ENCODE measurements at regions not wholly inside any gene's neighbourhood (a gene's known extent, or its start where the extent isn't known, plus 50 kb on each side); places are given as distances from the start of the nearest gene placed in this dataset.
A peak's percentile ranks its signal among the peaks of the same experiment; 100 is the strongest.

DNA sequence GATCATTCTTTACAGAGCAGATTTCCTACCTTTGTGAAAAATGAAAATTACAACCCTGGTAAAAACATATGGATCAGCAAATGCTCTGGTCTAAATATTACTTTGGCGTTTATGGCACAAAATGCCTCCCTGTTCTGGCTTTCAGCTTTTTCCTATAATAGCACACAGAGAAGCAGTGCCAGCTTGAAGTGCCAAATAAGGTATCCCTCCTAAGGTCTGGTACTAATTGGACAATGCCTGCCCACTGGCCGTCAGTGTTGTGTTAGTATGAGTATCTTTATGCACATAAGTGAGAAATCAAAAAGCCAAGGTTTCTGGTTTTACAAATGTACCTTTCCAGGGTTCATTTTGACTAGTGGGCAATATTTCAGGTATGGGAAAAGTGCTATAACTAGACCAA is 1293.7 kb upstream of the FAM98A start:
- H3K27ac ChIP-seq (ENCODE audit: low read depth in 2 of 2, low read length in 2 of 2): no peak overlapping the region
- H3K27me3 ChIP-seq (ENCODE audit: control insufficient read depth, insufficient read depth, low read length): no peaks in the 10 kb centered on the region
- H3K4me1 ChIP-seq (ENCODE audit: control insufficient read depth in 2 of 3, insufficient read depth in 2 of 3, low read depth in 1 of 3, low read length in 3 of 3): peaks cover 0 to 3% (median 0%) of the 10 kb centered on the region in 3 donors
- TF ChIP-seq CTCF (IDR thresholded peaks at IDR 0.05; ENCODE audit: borderline replicate concordance, extremely low read depth, insufficient read depth): no peak
- no peaks in the 10 kb centered on the region for H3K9me3 ChIP-seq (ENCODE audit: control insufficient read depth in 2 of 3, insufficient read depth in 1 of 3, low read length in 3 of 3)
- FAIRE-seq (no peak), DNase-seq (no peak)
- no peak overlapping the region for H3K4me3 ChIP-seq (ENCODE audit: low read length in 3 of 3)
- intact Hi-C loops (cut with DNase I): no loop called here
- no peak overlapping the region for H3K9ac ChIP-seq (ENCODE audit: low read length in 3 of 3)
- no peaks in the 10 kb centered on the region for H3K36me3 ChIP-seq (ENCODE audit: control insufficient read depth in 2 of 3, insufficient read depth in 3 of 3, low read length in 3 of 3)

DNA sequence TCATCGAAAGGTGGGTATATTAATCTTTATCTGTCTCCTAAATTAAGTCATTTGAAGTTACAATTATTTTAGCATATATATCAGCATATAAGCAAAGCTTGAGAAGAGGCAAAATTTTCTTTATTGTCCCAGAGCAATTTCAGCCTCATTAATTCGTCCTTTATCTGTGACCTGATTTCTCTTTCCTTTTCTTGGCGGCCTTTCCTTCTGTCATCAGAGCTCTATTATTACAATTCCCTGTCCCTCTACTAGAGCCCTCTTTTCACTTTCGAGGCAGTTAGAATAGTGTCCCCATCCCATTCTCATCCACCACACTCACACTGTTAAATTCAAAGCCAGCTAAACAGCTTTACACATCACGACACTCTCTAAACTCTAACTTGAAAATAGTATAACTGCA is 1293.2 kb upstream of the FAM98A start:
- FAIRE-seq (no peak), DNase-seq (no peak)
- TF ChIP-seq CTCF (IDR thresholded peaks at IDR 0.05; ENCODE audit: borderline replicate concordance, extremely low read depth, insufficient read depth): no peak
- Histone ChIP-seq H3K36me3 (ENCODE audit: control insufficient read depth in 2 of 3, insufficient read depth in 3 of 3, low read length in 3 of 3) (no peaks in the 10 kb centered on the region), H3K9ac (ENCODE audit: low read length in 3 of 3) (no peak overlapping the region), H3K9me3 (ENCODE audit: control insufficient read depth in 2 of 3, insufficient read depth in 1 of 3, low read length in 3 of 3) (no peaks in the 10 kb centered on the region), H3K4me3 (ENCODE audit: low read length in 3 of 3) (no peak overlapping the region), H3K4me1 (ENCODE audit: control insufficient read depth in 2 of 3, insufficient read depth in 2 of 3, low read depth in 1 of 3, low read length in 3 of 3) (peaks cover 0 to 3% (median 0%) of the 10 kb centered on the region in 3 donors), H3K27ac (ENCODE audit: low read depth in 2 of 2, low read length in 2 of 2) (no peak overlapping the region), H3K27me3 (ENCODE audit: control insufficient read depth, insufficient read depth, low read length) (no peaks in the 10 kb centered on the region)
- intact Hi-C loops (cut with DNase I): no loop called here

GRCh38 chr2:34875091-34875745 is 1276.1 kb upstream of the FAM98A start:
- H3K4me1 ChIP-seq (ENCODE audit: control insufficient read depth in 2 of 3, insufficient read depth in 2 of 3, low read depth in 1 of 3, low read length in 3 of 3): no peaks in the 10 kb centered on the region
- no peak overlapping the region for H3K9ac ChIP-seq (ENCODE audit: low read length in 3 of 3)
- H3K27me3 ChIP-seq (ENCODE audit: control insufficient read depth, insufficient read depth, low read length): no peaks in the 10 kb centered on the region
- intact Hi-C loops (cut with DNase I): no loop called here
- FAIRE-seq (no peak), DNase-seq (peak in 1 of 5 donors; percentile 9)
- no peaks in the 10 kb centered on the region for H3K36me3 ChIP-seq (ENCODE audit: control insufficient read depth in 2 of 3, insufficient read depth in 3 of 3, low read length in 3 of 3)
- no peaks in the 10 kb centered on the region for H3K9me3 ChIP-seq (ENCODE audit: control insufficient read depth in 2 of 3, insufficient read depth in 1 of 3, low read length in 3 of 3)
- no peak overlapping the region for H3K4me3 ChIP-seq (ENCODE audit: low read length in 3 of 3)
- no peak for TF ChIP-seq CTCF (IDR thresholded peaks at IDR 0.05; ENCODE audit: borderline replicate concordance, extremely low read depth, insufficient read depth)
- no peak overlapping the region for H3K27ac ChIP-seq (ENCODE audit: low read depth in 2 of 2, low read length in 2 of 2)

GRCh38 chr2:34853646-34854045 is 1254.5 kb upstream of the FAM98A start:
- DNase-seq: peak in 1 of 5 donors; percentile 51
- Histone ChIP-seq H3K9ac (ENCODE audit: low read length in 3 of 3) (no peak overlapping the region), H3K4me3 (ENCODE audit: low read length in 3 of 3) (no peak overlapping the region), H3K4me1 (ENCODE audit: control insufficient read depth in 2 of 3, insufficient read depth in 2 of 3, low read depth in 1 of 3, low read length in 3 of 3) (no peaks in the 10 kb centered on the region), H3K27ac (ENCODE audit: low read depth in 2 of 2, low read length in 2 of 2) (no peak overlapping the region), H3K9me3 (ENCODE audit: control insufficient read depth in 2 of 3, insufficient read depth in 1 of 3, low read length in 3 of 3) (peaks cover 0 to 15% (median 0%) of the 10 kb centered on the region in 3 donors), H3K27me3 (ENCODE audit: control insufficient read depth, insufficient read depth, low read length) (no peaks in the 10 kb centered on the region), H3K36me3 (ENCODE audit: control insufficient read depth in 2 of 3, insufficient read depth in 3 of 3, low read length in 3 of 3) (no peaks in the 10 kb centered on the region)
- TF ChIP-seq CTCF (IDR thresholded peaks at IDR 0.05; ENCODE audit: borderline replicate concordance, extremely low read depth, insufficient read depth): no peak
- intact Hi-C loops (cut with DNase I): no loop called here
- no peak for FAIRE-seq

Measured in kidney (tissue), 13 donors.